HL-60 (cell line): ENCODE measurements at regions not wholly inside any gene's neighbourhood (a gene's known extent, or its start where the extent isn't known, plus 50 kb on each side); places are given as distances from the start of the nearest gene placed in this dataset.

Experiments
- DNase-seq, 2 experiments: peaks; one replicate each; pipeline ENCODE4 v3.0.0-alpha.2; 2010 to 2020; ENCODE audit warnings: low read depth in 1 of 2, low spot score in 1 of 2
- H3K27ac ChIP-seq: fragments of 250-450 bp; sonication (Bioruptor Pico); replicated peaks from 2 replicates; pipeline ENCODE4 v1.5.1; 2020; ENCODE audit warnings: mild to moderate bottlenecking, moderate library complexity
- H3K27me3 ChIP-seq: fragments of 250-450 bp; sonication (Bioruptor Pico); 2 replicates; pipeline ENCODE4 v1.5.1; 2021; ENCODE audit warnings: mild to moderate bottlenecking, moderate library complexity; ENCODE audit not compliant: insufficient read depth, poor library complexity, severe bottlenecking
- H3K4me3 ChIP-seq: replicated peaks from 2 replicates; pipeline ENCODE4 v1.5.1; 2011; ENCODE audit warnings: mild to moderate bottlenecking, control low read depth, low read length; ENCODE audit not compliant: insufficient read depth
- GABPA ChIP-seq: IDR thresholded peaks from 2 replicates; pipeline ENCODE4 v1.6.1; 2012; ENCODE audit warnings: low read depth
- POLR2AphosphoS5 ChIP-seq: IDR thresholded peaks from 2 replicates; pipeline ENCODE4 v1.6.1; 2012; ENCODE audit warnings: low read depth
- SPI1 ChIP-seq: IDR thresholded peaks from 2 replicates; pipeline ENCODE4 v1.6.1; 2012; ENCODE audit warnings: low read depth, mild to moderate bottlenecking, borderline replicate concordance
- TF ChIP-seq, protein P1 (sequence below): IDR thresholded peaks from one replicate; pipeline ENCODE4 v1.5.1; 2011; ENCODE audit warnings: low read length, control low read depth, inconsistent platforms; ENCODE audit not compliant: insufficient read depth
- TF ChIP-seq, protein P2 (sequence below): IDR thresholded peaks from 2 replicates; pipeline ENCODE4 v1.6.1; 2012; ENCODE audit warnings: low read depth; ENCODE audit not compliant: insufficient replicate concordance

- Histone ChIP-seq H3K27me3 (peaks cover 4% of the 10 kb centered on the region), H3K4me3 (no peak overlapping the region), H3K27ac (no peak overlapping the region)
- TF ChIP-seq SPI1 = no peak
- no peak for TF ChIP-seq GABPA
- no peak for DNase-seq
These were observed 65.1 kb downstream of the SPRY4 start for GRCh38 chr5:142259758-142260157.

GRCh38 chr5:142255831-142256230, 69.0 kb downstream of the SPRY4 start:
- no peak overlapping the region for H3K27ac ChIP-seq
- H3K4me3 ChIP-seq = no peak overlapping the region
- TF ChIP-seq GABPA = no peak
- TF ChIP-seq POLR2AphosphoS5 = no peak
- TF ChIP-seq, protein P1, sequence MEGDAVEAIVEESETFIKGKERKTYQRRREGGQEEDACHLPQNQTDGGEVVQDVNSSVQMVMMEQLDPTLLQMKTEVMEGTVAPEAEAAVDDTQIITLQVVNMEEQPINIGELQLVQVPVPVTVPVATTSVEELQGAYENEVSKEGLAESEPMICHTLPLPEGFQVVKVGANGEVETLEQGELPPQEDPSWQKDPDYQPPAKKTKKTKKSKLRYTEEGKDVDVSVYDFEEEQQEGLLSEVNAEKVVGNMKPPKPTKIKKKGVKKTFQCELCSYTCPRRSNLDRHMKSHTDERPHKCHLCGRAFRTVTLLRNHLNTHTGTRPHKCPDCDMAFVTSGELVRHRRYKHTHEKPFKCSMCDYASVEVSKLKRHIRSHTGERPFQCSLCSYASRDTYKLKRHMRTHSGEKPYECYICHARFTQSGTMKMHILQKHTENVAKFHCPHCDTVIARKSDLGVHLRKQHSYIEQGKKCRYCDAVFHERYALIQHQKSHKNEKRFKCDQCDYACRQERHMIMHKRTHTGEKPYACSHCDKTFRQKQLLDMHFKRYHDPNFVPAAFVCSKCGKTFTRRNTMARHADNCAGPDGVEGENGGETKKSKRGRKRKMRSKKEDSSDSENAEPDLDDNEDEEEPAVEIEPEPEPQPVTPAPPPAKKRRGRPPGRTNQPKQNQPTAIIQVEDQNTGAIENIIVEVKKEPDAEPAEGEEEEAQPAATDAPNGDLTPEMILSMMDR = no peak
- TF ChIP-seq, protein P2, sequence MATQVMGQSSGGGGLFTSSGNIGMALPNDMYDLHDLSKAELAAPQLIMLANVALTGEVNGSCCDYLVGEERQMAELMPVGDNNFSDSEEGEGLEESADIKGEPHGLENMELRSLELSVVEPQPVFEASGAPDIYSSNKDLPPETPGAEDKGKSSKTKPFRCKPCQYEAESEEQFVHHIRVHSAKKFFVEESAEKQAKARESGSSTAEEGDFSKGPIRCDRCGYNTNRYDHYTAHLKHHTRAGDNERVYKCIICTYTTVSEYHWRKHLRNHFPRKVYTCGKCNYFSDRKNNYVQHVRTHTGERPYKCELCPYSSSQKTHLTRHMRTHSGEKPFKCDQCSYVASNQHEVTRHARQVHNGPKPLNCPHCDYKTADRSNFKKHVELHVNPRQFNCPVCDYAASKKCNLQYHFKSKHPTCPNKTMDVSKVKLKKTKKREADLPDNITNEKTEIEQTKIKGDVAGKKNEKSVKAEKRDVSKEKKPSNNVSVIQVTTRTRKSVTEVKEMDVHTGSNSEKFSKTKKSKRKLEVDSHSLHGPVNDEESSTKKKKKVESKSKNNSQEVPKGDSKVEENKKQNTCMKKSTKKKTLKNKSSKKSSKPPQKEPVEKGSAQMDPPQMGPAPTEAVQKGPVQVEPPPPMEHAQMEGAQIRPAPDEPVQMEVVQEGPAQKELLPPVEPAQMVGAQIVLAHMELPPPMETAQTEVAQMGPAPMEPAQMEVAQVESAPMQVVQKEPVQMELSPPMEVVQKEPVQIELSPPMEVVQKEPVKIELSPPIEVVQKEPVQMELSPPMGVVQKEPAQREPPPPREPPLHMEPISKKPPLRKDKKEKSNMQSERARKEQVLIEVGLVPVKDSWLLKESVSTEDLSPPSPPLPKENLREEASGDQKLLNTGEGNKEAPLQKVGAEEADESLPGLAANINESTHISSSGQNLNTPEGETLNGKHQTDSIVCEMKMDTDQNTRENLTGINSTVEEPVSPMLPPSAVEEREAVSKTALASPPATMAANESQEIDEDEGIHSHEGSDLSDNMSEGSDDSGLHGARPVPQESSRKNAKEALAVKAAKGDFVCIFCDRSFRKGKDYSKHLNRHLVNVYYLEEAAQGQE = no peak
- no peak for TF ChIP-seq SPI1
- H3K27me3 ChIP-seq = no peaks in the 10 kb centered on the region
- no peak for DNase-seq

GRCh38 chr5:142254431-142254830, 70.4 kb downstream of the SPRY4 start:
- Histone ChIP-seq H3K4me3 (no peak overlapping the region), H3K27ac (no peak overlapping the region), H3K27me3 (no peaks in the 10 kb centered on the region)
- DNase-seq = no peak
- no peak for TF ChIP-seq GABPA
- TF ChIP-seq SPI1 = no peak
- TF ChIP-seq POLR2AphosphoS5 = no peak
- TF ChIP-seq, protein P2 = no peak
- TF ChIP-seq, protein P1 = no peak

DNA sequence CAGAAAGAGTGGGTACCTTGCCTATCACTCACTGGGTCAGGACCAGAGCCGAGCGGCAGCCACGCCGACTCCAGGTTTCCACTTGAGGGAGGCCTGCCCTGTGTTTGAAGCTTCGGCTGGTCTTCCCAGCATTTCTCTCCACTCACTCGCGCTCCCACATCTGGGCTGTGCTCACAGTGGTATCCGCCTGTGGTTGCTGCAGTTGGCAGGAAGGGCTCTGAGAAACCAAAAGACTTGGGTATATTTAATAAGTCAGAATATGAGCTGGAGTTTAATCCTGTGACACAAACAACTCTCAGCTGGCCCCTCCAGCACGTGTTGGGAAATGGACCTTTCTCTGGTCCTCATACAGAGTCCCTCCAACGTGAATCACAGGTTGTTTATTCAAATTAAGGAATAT, 70.9 kb downstream of the SPRY4 start:
- Histone ChIP-seq H3K27ac (no peak overlapping the region), H3K27me3 (no peaks in the 10 kb centered on the region), H3K4me3 (no peak overlapping the region)
- DNase-seq = no peak
- no peak for TF ChIP-seq GABPA
- TF ChIP-seq, protein P1 = no peak
- no peak for TF ChIP-seq SPI1
- TF ChIP-seq, protein P2 = no peak
- no peak for TF ChIP-seq POLR2AphosphoS5
